ENCODE measurements at regions not wholly inside any gene's neighbourhood (a gene's known extent, or its start where the extent isn't known, plus 50 kb on each side); places are given as distances from the start of the nearest gene placed in this dataset.
"Not testable (repeated sequence)": the region's sequence is repeated elsewhere in the genome, so short reads cannot be mapped to it uniquely, and the experiment has no call there.

GRCh38 chr15:28783873-28784272 is 64.6 kb downstream of the GOLGA6L7 start:
- no TSS peak for BruUV-seq (replicated peaks)
- H3K36me3 Mint-ChIP-seq (ENCODE audit: insufficient read depth, unreplicated experiment), result no peaks in the 10 kb centered on the region
- ChIA-PET CTCF (no interaction called here), POLR2A (no interaction called here)
- peaks cover 7% of the 10 kb centered on the region for H3K4me1 Mint-ChIP-seq (ENCODE audit: insufficient read depth, unreplicated experiment)
- H3K9me3 Mint-ChIP-seq (ENCODE audit: unreplicated experiment), result no peaks in the 10 kb centered on the region
- H3K27ac Mint-ChIP-seq (ENCODE audit: low read depth, unreplicated experiment), result no peak overlapping the region
- no peak overlapping the region for H3K4me3 Mint-ChIP-seq (ENCODE audit: unreplicated experiment)
- no peak for DNase-seq (ENCODE audit: unreplicated experiment)
- intact Hi-C loops (cut with micrococcal nuclease), result no loop called here
- TF ChIP-seq CTCF (IDR thresholded peaks at IDR 0.05; ENCODE audit: unreplicated experiment), result no peak
- H3K27me3 Mint-ChIP-seq (ENCODE audit: insufficient read depth, unreplicated experiment), result no peaks in the 10 kb centered on the region

GRCh38 chr15:28783466-28783865 is 65.0 kb downstream of the GOLGA6L7 start:
- ChIA-PET POLR2A (no interaction called here), CTCF (no interaction called here)
- DNase-seq (ENCODE audit: unreplicated experiment), result no peak
- Mint-ChIP-seq H3K27me3 (ENCODE audit: insufficient read depth, unreplicated experiment) (no peaks in the 10 kb centered on the region), H3K36me3 (ENCODE audit: insufficient read depth, unreplicated experiment) (no peaks in the 10 kb centered on the region), H3K4me1 (ENCODE audit: insufficient read depth, unreplicated experiment) (peaks cover 7% of the 10 kb centered on the region), H3K9me3 (ENCODE audit: unreplicated experiment) (no peaks in the 10 kb centered on the region), H3K4me3 (ENCODE audit: unreplicated experiment) (no peak overlapping the region), H3K27ac (ENCODE audit: low read depth, unreplicated experiment) (no peak overlapping the region)
- no peak for TF ChIP-seq CTCF (IDR thresholded peaks at IDR 0.05; ENCODE audit: unreplicated experiment)
- BruUV-seq (replicated peaks), result no TSS peak
- intact Hi-C loops (cut with micrococcal nuclease), result no loop called here

GRCh38 chr15:28778397-28778796 is 66.2 kb upstream of the GOLGA8M start:
- H3K36me3 Mint-ChIP-seq (ENCODE audit: insufficient read depth, unreplicated experiment); H3K27me3 Mint-ChIP-seq (ENCODE audit: insufficient read depth, unreplicated experiment); H3K27ac Mint-ChIP-seq (ENCODE audit: low read depth, unreplicated experiment); BruUV-seq (replicated peaks); H3K4me1 Mint-ChIP-seq (ENCODE audit: insufficient read depth, unreplicated experiment); DNase-seq (ENCODE audit: unreplicated experiment); POLR2A ChIA-PET; H3K4me3 Mint-ChIP-seq (ENCODE audit: unreplicated experiment); H3K9me3 Mint-ChIP-seq (ENCODE audit: unreplicated experiment); intact Hi-C loops (cut with micrococcal nuclease): not testable (repeated sequence)
- CTCF ChIA-PET, result interaction anchor here (0.6 kb wide), 1 partner anchor 235 kb away, joined by 4 read pairs; no protein-coding TSS in a partner anchor

GRCh38 chr15:28772857-28773256 is 60.6 kb upstream of the GOLGA8M start:
- H3K9me3 Mint-ChIP-seq (ENCODE audit: unreplicated experiment); CTCF ChIA-PET; H3K4me3 Mint-ChIP-seq (ENCODE audit: unreplicated experiment); intact Hi-C loops (cut with micrococcal nuclease); BruUV-seq (replicated peaks); H3K27me3 Mint-ChIP-seq (ENCODE audit: insufficient read depth, unreplicated experiment); H3K36me3 Mint-ChIP-seq (ENCODE audit: insufficient read depth, unreplicated experiment); H3K27ac Mint-ChIP-seq (ENCODE audit: low read depth, unreplicated experiment); DNase-seq (ENCODE audit: unreplicated experiment); H3K4me1 Mint-ChIP-seq (ENCODE audit: insufficient read depth, unreplicated experiment); POLR2A ChIA-PET: not testable (repeated sequence)
